ENCODE measurements at regions not wholly inside any gene's neighbourhood (a gene's known extent, or its start where the extent isn't known, plus 50 kb on each side); places are given as distances from the start of the nearest gene placed in this dataset.

DNA sequence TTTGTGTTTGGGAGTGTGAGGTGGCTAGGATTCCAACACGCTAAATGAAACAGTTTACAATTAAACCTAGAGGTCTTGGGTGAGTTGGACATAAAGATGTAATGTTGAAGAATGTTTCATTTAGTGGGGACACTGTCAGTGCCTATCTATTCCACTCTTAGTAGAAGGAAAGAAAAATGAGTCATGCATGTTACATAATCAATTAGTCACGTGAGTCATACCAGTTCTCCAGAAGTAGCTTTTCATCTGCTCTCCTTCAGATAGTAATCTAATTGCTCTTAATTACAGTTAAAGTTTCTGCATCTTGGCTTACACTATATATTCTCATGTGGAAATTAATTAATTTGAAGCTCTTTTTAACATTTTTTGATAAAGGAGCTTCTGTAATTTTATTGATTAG lies 115.7 kb upstream of the P2RY1 start:
- DNase-seq (ENCODE audit: low read depth): no peak
- TF ChIP-seq, protein P1, sequence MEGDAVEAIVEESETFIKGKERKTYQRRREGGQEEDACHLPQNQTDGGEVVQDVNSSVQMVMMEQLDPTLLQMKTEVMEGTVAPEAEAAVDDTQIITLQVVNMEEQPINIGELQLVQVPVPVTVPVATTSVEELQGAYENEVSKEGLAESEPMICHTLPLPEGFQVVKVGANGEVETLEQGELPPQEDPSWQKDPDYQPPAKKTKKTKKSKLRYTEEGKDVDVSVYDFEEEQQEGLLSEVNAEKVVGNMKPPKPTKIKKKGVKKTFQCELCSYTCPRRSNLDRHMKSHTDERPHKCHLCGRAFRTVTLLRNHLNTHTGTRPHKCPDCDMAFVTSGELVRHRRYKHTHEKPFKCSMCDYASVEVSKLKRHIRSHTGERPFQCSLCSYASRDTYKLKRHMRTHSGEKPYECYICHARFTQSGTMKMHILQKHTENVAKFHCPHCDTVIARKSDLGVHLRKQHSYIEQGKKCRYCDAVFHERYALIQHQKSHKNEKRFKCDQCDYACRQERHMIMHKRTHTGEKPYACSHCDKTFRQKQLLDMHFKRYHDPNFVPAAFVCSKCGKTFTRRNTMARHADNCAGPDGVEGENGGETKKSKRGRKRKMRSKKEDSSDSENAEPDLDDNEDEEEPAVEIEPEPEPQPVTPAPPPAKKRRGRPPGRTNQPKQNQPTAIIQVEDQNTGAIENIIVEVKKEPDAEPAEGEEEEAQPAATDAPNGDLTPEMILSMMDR (IDR thresholded peaks at IDR 0.05; ENCODE audit: insufficient read depth, low read depth, low read length, missing control alignments): no peak

DNA sequence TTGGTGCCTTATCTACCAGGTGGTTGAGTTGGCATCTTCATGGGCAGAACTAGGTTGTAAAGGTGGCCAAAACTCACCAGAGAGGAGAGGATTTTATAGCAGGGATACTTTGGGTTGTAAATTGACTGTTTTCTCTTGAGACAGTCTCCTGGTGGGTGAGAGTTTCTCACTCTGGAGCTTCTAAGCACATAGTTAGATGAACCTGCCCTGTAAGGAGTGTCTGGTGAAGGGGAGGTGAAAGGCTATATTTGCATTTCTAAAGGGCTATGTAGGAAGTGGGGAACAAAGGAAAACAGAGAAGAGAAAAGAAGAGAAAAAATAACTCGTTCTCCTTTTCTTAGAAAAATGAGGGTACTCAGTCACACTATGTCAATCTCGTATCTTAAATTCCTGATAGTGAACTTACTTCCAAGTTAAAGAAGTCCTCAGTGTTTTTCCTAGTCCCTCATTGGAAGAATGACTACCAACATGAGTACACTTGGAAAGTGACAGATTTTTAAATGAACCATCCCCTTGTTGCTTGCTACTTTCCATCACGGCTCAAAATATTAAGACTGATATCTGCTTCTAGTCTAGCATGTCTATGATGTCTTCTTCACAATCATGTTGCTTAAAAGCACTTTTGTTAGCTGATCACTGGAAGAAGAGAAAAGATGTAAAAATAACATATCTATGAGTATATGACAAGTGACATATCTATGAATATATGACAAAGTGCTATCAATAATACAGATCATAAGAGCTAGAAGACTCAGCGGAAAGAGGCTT lies 113.8 kb upstream of the P2RY1 start:
- DNase-seq (ENCODE audit: low read depth): no peak
- no peak overlapping the region for H3K4me3 ChIP-seq (ENCODE audit: low read depth, low read length)
- TF ChIP-seq, protein P1 (IDR thresholded peaks at IDR 0.05; ENCODE audit: insufficient read depth, low read depth, low read length, missing control alignments): no peak

More for the DNA sequence above, 115.7 kb upstream of the P2RY1 start:
- no peak overlapping the region for H3K4me3 ChIP-seq (ENCODE audit: low read depth, low read length)

DNA sequence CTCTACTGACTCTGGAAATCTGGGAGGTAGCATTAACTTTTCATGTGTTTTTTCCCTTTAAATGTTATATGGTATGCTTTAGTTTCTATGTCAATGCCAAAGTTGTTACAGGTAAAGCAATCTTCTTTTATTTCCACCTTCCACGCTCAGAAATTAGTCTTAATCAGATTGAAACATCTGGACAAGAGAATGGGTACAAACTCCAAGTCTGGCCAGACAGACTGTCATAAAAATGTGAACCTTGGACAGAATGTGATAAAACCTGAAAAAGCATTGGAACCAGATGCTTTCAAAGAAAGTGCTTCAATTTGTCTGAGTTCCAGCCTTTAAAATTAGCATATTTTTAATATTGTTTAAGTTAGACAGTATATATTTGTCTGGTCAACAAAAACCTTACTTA lies 110.7 kb upstream of the P2RY1 start:
- TF ChIP-seq, protein P1 (IDR thresholded peaks at IDR 0.05; ENCODE audit: insufficient read depth, low read depth, low read length, missing control alignments): no peak
- no peak for DNase-seq (ENCODE audit: low read depth)
- H3K4me3 ChIP-seq (ENCODE audit: low read depth, low read length): no peak overlapping the region

DNA sequence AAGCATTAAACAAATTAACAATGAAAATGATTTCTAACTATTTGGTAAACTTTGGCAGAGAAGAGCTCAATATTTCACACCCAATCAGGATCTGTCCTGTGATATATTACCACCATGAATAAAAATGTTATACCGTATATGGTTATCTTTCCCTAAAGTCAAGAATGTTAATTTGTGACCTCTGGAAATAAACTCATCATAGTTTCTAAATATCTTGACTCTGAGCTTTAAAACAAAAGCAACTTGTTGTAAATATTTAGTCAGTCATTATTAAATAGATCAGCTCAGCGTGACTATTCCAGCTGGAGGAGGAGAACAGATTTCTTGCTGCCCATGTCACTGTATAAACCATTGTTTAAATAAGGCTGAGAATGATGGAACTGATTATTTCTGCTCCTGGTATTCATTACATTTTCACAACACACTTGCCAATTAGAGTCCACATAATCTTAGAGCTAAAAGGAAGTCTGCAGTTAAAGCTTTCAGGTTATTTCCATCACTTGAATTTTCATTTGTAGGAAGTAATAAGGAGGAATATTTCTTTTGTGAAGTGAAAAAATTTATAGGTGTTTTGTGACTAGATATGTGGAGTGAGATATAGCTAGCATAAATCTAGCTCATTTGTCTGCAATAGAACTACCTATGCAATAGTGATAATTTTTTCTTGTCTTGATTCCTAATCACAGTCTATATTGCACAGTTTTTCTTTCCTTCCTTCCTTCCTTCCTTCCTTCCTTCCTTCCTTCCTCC lies 106.5 kb upstream of the P2RY1 start:
- TF ChIP-seq, protein P1 (IDR thresholded peaks at IDR 0.05; ENCODE audit: insufficient read depth, low read depth, low read length, missing control alignments): no peak
- no peak for DNase-seq (ENCODE audit: low read depth)

DNA sequence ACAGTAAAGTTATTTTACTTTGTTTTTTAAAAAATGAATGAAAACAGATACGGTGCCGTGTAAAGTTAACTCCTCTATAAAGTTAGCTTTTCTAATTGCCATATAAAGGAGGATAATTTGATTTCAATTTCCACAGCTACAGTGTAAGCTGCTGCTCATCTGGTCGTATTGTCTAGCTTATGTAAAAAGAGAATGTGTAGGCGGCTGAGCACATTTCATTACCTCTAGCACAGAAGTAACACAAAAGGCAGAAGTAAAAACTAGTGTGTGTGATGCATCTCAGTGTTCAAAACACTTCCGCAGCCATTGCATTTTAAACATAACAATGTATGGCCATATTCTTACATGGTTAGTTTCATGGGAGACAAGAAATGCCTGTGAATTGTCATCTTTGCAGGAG lies 105.0 kb upstream of the P2RY1 start:
- TF ChIP-seq, protein P1 (IDR thresholded peaks at IDR 0.05; ENCODE audit: insufficient read depth, low read depth, low read length, missing control alignments): no peak
- H3K4me3 ChIP-seq (ENCODE audit: low read depth, low read length): no peak overlapping the region
- peak; percentile 20 for DNase-seq (ENCODE audit: low read depth)

More for the DNA sequence above, 106.5 kb upstream of the P2RY1 start:
- no peak overlapping the region for H3K4me3 ChIP-seq (ENCODE audit: low read depth, low read length)

DNA sequence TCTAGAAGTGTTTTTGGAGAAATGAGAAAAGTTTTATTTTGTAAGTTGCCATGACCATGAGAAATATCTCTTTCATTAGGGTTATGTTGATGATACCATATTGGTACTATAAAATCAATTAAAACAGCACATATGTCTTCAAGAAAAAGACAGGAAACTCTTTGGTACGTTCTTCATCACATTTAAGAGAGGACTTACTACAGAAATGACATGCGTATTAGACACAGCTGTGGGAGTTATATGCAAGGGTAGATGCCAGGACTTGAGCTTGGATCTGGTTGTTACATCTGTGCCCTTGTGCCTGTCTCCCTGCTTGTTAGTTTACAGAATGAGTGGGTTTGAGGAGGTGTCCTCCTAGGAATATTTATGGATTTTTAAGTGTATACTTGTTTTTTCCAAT lies 103.4 kb upstream of the P2RY1 start:
- DNase-seq (ENCODE audit: low read depth): no peak
- TF ChIP-seq, protein P1 (IDR thresholded peaks at IDR 0.05; ENCODE audit: insufficient read depth, low read depth, low read length, missing control alignments): no peak
- no peak overlapping the region for H3K4me3 ChIP-seq (ENCODE audit: low read depth, low read length)
